ENCODE measurements at regions not wholly inside any gene's neighbourhood (a gene's known extent, or its start where the extent isn't known, plus 50 kb on each side); places are given as distances from the start of the nearest gene placed in this dataset.

GRCh38 chr4:124209211-124209610, 503.3 kb downstream of the ANKRD50 start:
- Histone ChIP-seq H3K36me3 (ENCODE audit: insufficient read depth, low read length) (no peaks in the 10 kb centered on the region), H3K9me3 (ENCODE audit: low read length) (no peaks in the 10 kb centered on the region), H4K20me1 (ENCODE audit: insufficient read depth, low read length) (no peaks in the 10 kb centered on the region), H2AFZ (ENCODE audit: low read length) (no peak overlapping the region), H3K4me1 (ENCODE audit: insufficient read depth, low read length, severe bottlenecking) (no peaks in the 10 kb centered on the region), H3K27ac (ENCODE audit: low read depth, low read length, poor library complexity, severe bottlenecking) (no peak overlapping the region), H3K4me2 (ENCODE audit: low read length) (no peak overlapping the region), H3F3A (ENCODE audit: insufficient read depth, low read length) (no peaks in the 10 kb centered on the region), H3K27me3 (ENCODE audit: insufficient read depth, low read length) (no peaks in the 10 kb centered on the region), H3K4me3 (ENCODE audit: low read depth, low read length, poor library complexity, severe bottlenecking) (no peak overlapping the region), H3K79me2 (ENCODE audit: insufficient read depth, low read length) (no peaks in the 10 kb centered on the region), H3K9ac (ENCODE audit: low read length) (no peak overlapping the region), H3K9me2 (ENCODE audit: low read depth, low read length) (no peaks in the 10 kb centered on the region)
- TF ChIP-seq EZH2 (IDR thresholded peaks at IDR 0.05; ENCODE audit: borderline replicate concordance, low read length) = no peak
- TF ChIP-seq CTCF (IDR thresholded peaks at IDR 0.05; ENCODE audit: low read length) = no peak

- H4K20me1 ChIP-seq (ENCODE audit: insufficient read depth, low read length) = no peaks in the 10 kb centered on the region
Measured at GRCh38 chr4:124209626-124210025, 502.9 kb downstream of the ANKRD50 start.

GRCh38 chr4:124210746-124211145, 501.8 kb downstream of the ANKRD50 start:
- TF ChIP-seq CTCF (IDR thresholded peaks at IDR 0.05; ENCODE audit: low read length) (no peak), EZH2 (IDR thresholded peaks at IDR 0.05; ENCODE audit: borderline replicate concordance, low read length) (no peak)
- no peaks in the 10 kb centered on the region for H3K4me1 ChIP-seq (ENCODE audit: insufficient read depth, low read length, severe bottlenecking)
- no peaks in the 10 kb centered on the region for H3F3A ChIP-seq (ENCODE audit: insufficient read depth, low read length)
- H3K4me2 ChIP-seq (ENCODE audit: low read length) = no peak overlapping the region
- H3K27me3 ChIP-seq (ENCODE audit: insufficient read depth, low read length) = no peaks in the 10 kb centered on the region
- no peaks in the 10 kb centered on the region for H4K20me1 ChIP-seq (ENCODE audit: insufficient read depth, low read length)
- no peaks in the 10 kb centered on the region for H3K79me2 ChIP-seq (ENCODE audit: insufficient read depth, low read length)
- H3K9ac ChIP-seq (ENCODE audit: low read length) = no peak overlapping the region
- no peak overlapping the region for H3K4me3 ChIP-seq (ENCODE audit: low read depth, low read length, poor library complexity, severe bottlenecking)
- no peaks in the 10 kb centered on the region for H3K9me3 ChIP-seq (ENCODE audit: low read length)
- no peaks in the 10 kb centered on the region for H3K36me3 ChIP-seq (ENCODE audit: insufficient read depth, low read length)
- no peak overlapping the region for H3K27ac ChIP-seq (ENCODE audit: low read depth, low read length, poor library complexity, severe bottlenecking)
- H2AFZ ChIP-seq (ENCODE audit: low read length) = no peak overlapping the region
- no peaks in the 10 kb centered on the region for H3K9me2 ChIP-seq (ENCODE audit: low read depth, low read length)

More at GRCh38 chr4:124209626-124210025, 502.9 kb downstream of the ANKRD50 start:
- Histone ChIP-seq H2AFZ (ENCODE audit: low read length) (no peak overlapping the region), H3K4me2 (ENCODE audit: low read length) (no peak overlapping the region), H3K27ac (ENCODE audit: low read depth, low read length, poor library complexity, severe bottlenecking) (no peak overlapping the region), H3K9me3 (ENCODE audit: low read length) (no peaks in the 10 kb centered on the region), H3K27me3 (ENCODE audit: insufficient read depth, low read length) (no peaks in the 10 kb centered on the region), H3K9ac (ENCODE audit: low read length) (no peak overlapping the region), H3K4me3 (ENCODE audit: low read depth, low read length, poor library complexity, severe bottlenecking) (no peak overlapping the region), H3F3A (ENCODE audit: insufficient read depth, low read length) (no peaks in the 10 kb centered on the region), H3K79me2 (ENCODE audit: insufficient read depth, low read length) (no peaks in the 10 kb centered on the region), H3K4me1 (ENCODE audit: insufficient read depth, low read length, severe bottlenecking) (no peaks in the 10 kb centered on the region), H3K9me2 (ENCODE audit: low read depth, low read length) (no peaks in the 10 kb centered on the region), H3K36me3 (ENCODE audit: insufficient read depth, low read length) (no peaks in the 10 kb centered on the region)
- TF ChIP-seq CTCF (IDR thresholded peaks at IDR 0.05; ENCODE audit: low read length) = no peak
- no peak for TF ChIP-seq EZH2 (IDR thresholded peaks at IDR 0.05; ENCODE audit: borderline replicate concordance, low read length)
